ENCODE measurements at regions not wholly inside any gene's neighbourhood (a gene's known extent, or its start where the extent isn't known, plus 50 kb on each side); places are given as distances from the start of the nearest gene placed in this dataset.

GRCh38 chr6:74997646-74998045 is 208.2 kb downstream of the COL12A1 start:
- TF ChIP-seq EZH2 (IDR thresholded peaks at IDR 0.05; ENCODE audit: borderline replicate concordance, low read length) (no peak), CTCF (IDR thresholded peaks at IDR 0.05; ENCODE audit: low read length) (no peak)
